ENCODE measurements at regions not wholly inside any gene's neighbourhood (a gene's known extent, or its start where the extent isn't known, plus 50 kb on each side); places are given as distances from the start of the nearest gene placed in this dataset.

GRCh38 chr15:72889545-72889944 is 106.0 kb upstream of the ADPGK start:
- no peak for TF ChIP-seq CTCF (IDR thresholded peaks at IDR 0.05; ENCODE audit: borderline replicate concordance, extremely low read depth, low read length, poor library complexity, severe bottlenecking)
- no peak for TF ChIP-seq EZH2 (IDR thresholded peaks at IDR 0.05; ENCODE audit: borderline replicate concordance, low read depth, low read length, severe bottlenecking)
